CD4-positive, alpha-beta memory T cell (primary cell): ENCODE measurements at regions not wholly inside any gene's neighbourhood (a gene's known extent, or its start where the extent isn't known, plus 50 kb on each side); places are given as distances from the start of the nearest gene placed in this dataset.
"Not testable (repeated sequence)": the region's sequence is repeated elsewhere in the genome, so short reads cannot be mapped to it uniquely, and the experiment has no call there.

ENCODE experiments used
- CTCF ChIA-PET: fragments of 350-600 bp; sonication (Branson Sonifier 250); formaldehyde crosslinking; loops from one replicate; lab custom pipeline; 2021; ENCODE audit warnings: inconsistent platforms; ENCODE audit not compliant: partially characterized antibody; lab: Charles Lee
- POLR2A ChIA-PET: fragments of 350-600 bp; sonication (Branson Sonifier 250); formaldehyde crosslinking; loops from one replicate; lab custom pipeline; 2021; ENCODE audit not compliant: partially characterized antibody; lab: Charles Lee
- DNase-seq, 5 donors: peaks; one replicate each; pipeline versions ENCODE4 v3.0.0 to v3.0.0-alpha.2; 2020 to 2022; ENCODE audit warnings: mixed read lengths in 1 of 5
- H3K27ac ChIP-seq: one replicate; pipeline ENCODE4 v1.7.0; 2013; ENCODE audit warnings: low read depth, low read length
- H3K27me3 ChIP-seq: 2 replicates; pipeline ENCODE4 v1.7.0; 2013; ENCODE audit warnings: mild to moderate bottlenecking, low read length, moderate library complexity; ENCODE audit not compliant: insufficient read depth
- H3K36me3 ChIP-seq: 2 replicates; pipeline ENCODE4 v1.7.0; 2013; ENCODE audit warnings: mild to moderate bottlenecking, low read length, moderate library complexity; ENCODE audit not compliant: insufficient read depth
- H3K4me1 ChIP-seq: 2 replicates; pipeline ENCODE4 v1.7.0; 2013; ENCODE audit warnings: mild to moderate bottlenecking, low read length, moderate library complexity; ENCODE audit not compliant: insufficient read depth
- H3K4me3 ChIP-seq, 2 donors: one replicate each; pipeline ENCODE4 v1.7.0; 2013; ENCODE audit warnings: low read length in 2 of 2, mild to moderate bottlenecking in 1 of 2
- H3K9me3 ChIP-seq, 2 donors: one replicate each; pipeline ENCODE4 v1.7.0; 2013; ENCODE audit warnings: low read length in 2 of 2, control low read depth in 1 of 2; ENCODE audit not compliant: control insufficient read depth in 1 of 2
- H3K27ac Mint-ChIP-seq, 7 donors: one replicate each; pipeline ENCODE4 v1.8.0; 2020 to 2021; ENCODE audit warnings: mixed read lengths in 7 of 7, mild to moderate bottlenecking in 6 of 7, inconsistent platforms in 3 of 7, moderate library complexity in 3 of 7
- H3K27me3 Mint-ChIP-seq, 2 donors: one replicate each; pipeline ENCODE4 v1.8.0; 2020 to 2021; ENCODE audit warnings: mixed read lengths in 2 of 2
- H3K36me3 Mint-ChIP-seq, 2 donors: one replicate each; pipeline ENCODE4 v1.8.0; 2020 to 2021; ENCODE audit warnings: mixed read lengths in 2 of 2, inconsistent platforms in 1 of 2, mild to moderate bottlenecking in 1 of 2
- H3K4me1 Mint-ChIP-seq, 4 donors: one replicate each; pipeline ENCODE4 v1.8.0; 2020 to 2021; ENCODE audit warnings: mixed read lengths in 4 of 4, mild to moderate bottlenecking in 1 of 4
- H3K4me3 Mint-ChIP-seq, 8 donors: one replicate each; pipeline ENCODE4 v1.8.0; 2020 to 2021; ENCODE audit warnings: mixed read lengths in 8 of 8, mild to moderate bottlenecking in 7 of 8, moderate library complexity in 6 of 8, inconsistent platforms in 3 of 8
- H3K9me3 Mint-ChIP-seq, 8 donors: one replicate each; pipeline ENCODE4 v1.8.0; 2020 to 2021; ENCODE audit warnings: mixed read lengths in 8 of 8, mild to moderate bottlenecking in 5 of 8, inconsistent platforms in 3 of 8, moderate library complexity in 1 of 8
- intact Hi-C: fragments of 100-400 bp; cut with micrococcal nuclease; formaldehyde crosslinking; loops from one replicate; pipeline ENCODE4 v1.15.1; 2023

- no peak overlapping the region for H3K4me3 ChIP-seq
- no peak overlapping the region for H3K4me3 Mint-ChIP-seq
- H3K36me3 ChIP-seq: no peaks in the 10 kb centered on the region
- no peaks in the 10 kb centered on the region for H3K36me3 Mint-ChIP-seq
- DNase-seq: no peak
- no peaks in the 10 kb centered on the region for H3K4me1 ChIP-seq
- ChIA-PET POLR2A (no interaction called here), CTCF (no interaction called here)
- H3K27ac Mint-ChIP-seq: no peak overlapping the region
- H3K9me3 ChIP-seq: no peaks in the 10 kb centered on the region
- no peaks in the 10 kb centered on the region for H3K27me3 ChIP-seq
- H3K4me1 Mint-ChIP-seq: no peaks in the 10 kb centered on the region
- H3K9me3 Mint-ChIP-seq: peaks cover 0 to 3% (median under 1%) of the 10 kb centered on the region in 8 donors
- H3K27ac ChIP-seq: no peak overlapping the region
- intact Hi-C loops: no loop called here
- peaks cover 29% of the 10 kb centered on the region in 2 donors for H3K27me3 Mint-ChIP-seq
Observed at GRCh38 chr10:30170146-30170545, 110.8 kb upstream of the JCAD start.

GRCh38 chr10:30169342-30169741 lies 110.0 kb upstream of the JCAD start:
- H3K9me3 ChIP-seq: no peaks in the 10 kb centered on the region
- Mint-ChIP-seq H3K27ac (no peak overlapping the region), H3K4me3 (no peak overlapping the region), H3K36me3 (no peaks in the 10 kb centered on the region), H3K9me3 (peaks cover 0 to 3% (median under 1%) of the 10 kb centered on the region in 8 donors), H3K27me3 (peaks cover 28 to 35% of the 10 kb centered on the region in 2 donors), H3K4me1 (no peaks in the 10 kb centered on the region)
- no peaks in the 10 kb centered on the region for H3K4me1 ChIP-seq
- ChIA-PET CTCF (no interaction called here), POLR2A (no interaction called here)
- no peaks in the 10 kb centered on the region for H3K27me3 ChIP-seq
- intact Hi-C loops: no loop called here
- no peak overlapping the region for H3K4me3 ChIP-seq
- no peak overlapping the region for H3K27ac ChIP-seq
- no peaks in the 10 kb centered on the region for H3K36me3 ChIP-seq
- no peak for DNase-seq

- Histone ChIP-seq H3K36me3 (no peaks in the 10 kb centered on the region), H3K27ac (no peak overlapping the region), H3K4me1 (no peaks in the 10 kb centered on the region), H3K9me3 (no peaks in the 10 kb centered on the region), H3K4me3 (no peak overlapping the region), H3K27me3 (no peaks in the 10 kb centered on the region)
- H3K27ac Mint-ChIP-seq: no peak overlapping the region
- DNase-seq: no peak
- peaks cover 0 to 7% (median 5%) of the 10 kb centered on the region in 4 donors for H3K4me1 Mint-ChIP-seq
- H3K36me3 Mint-ChIP-seq: no peaks in the 10 kb centered on the region
- ChIA-PET CTCF (no interaction called here), POLR2A (no interaction called here)
- no peak overlapping the region for H3K4me3 Mint-ChIP-seq
- H3K9me3 Mint-ChIP-seq: peaks cover 0 to 3% (median under 1%) of the 10 kb centered on the region in 8 donors
- H3K27me3 Mint-ChIP-seq: peaks cover 31 to 39% of the 10 kb centered on the region in 2 donors
- intact Hi-C loops: no loop called here
Observed at GRCh38 chr10:30166929-30167328, 107.5 kb upstream of the JCAD start.

GRCh38 chr10:30163410-30163809 lies 104.0 kb upstream of the JCAD start:
- H3K36me3 Mint-ChIP-seq, H3K9me3 Mint-ChIP-seq, H3K27ac ChIP-seq, CTCF ChIA-PET, DNase-seq, H3K4me1 ChIP-seq, H3K27me3 ChIP-seq, H3K36me3 ChIP-seq, H3K27ac Mint-ChIP-seq, H3K4me1 Mint-ChIP-seq, POLR2A ChIA-PET, intact Hi-C loops, H3K4me3 ChIP-seq, H3K9me3 ChIP-seq: not testable (repeated sequence)
- peak overlapping the region; percentile 10 to 50 (median 25) for H3K4me3 Mint-ChIP-seq
- peaks cover 25 to 32% of the 10 kb centered on the region in 2 donors for H3K27me3 Mint-ChIP-seq

- H3K27ac Mint-ChIP-seq, POLR2A ChIA-PET, H3K4me1 Mint-ChIP-seq, DNase-seq, H3K4me1 ChIP-seq, H3K4me3 Mint-ChIP-seq, H3K27ac ChIP-seq, H3K9me3 ChIP-seq, H3K36me3 ChIP-seq, H3K27me3 ChIP-seq, intact Hi-C loops, CTCF ChIA-PET, H3K9me3 Mint-ChIP-seq, H3K4me3 ChIP-seq, H3K36me3 Mint-ChIP-seq: not testable (repeated sequence)
- peaks cover 22 to 31% of the 10 kb centered on the region in 2 donors for H3K27me3 Mint-ChIP-seq
Observed at GRCh38 chr10:30162796-30163195, 103.4 kb upstream of the JCAD start.

GRCh38 chr10:30160271-30160982 lies 101.0 kb upstream of the JCAD start:
- Histone ChIP-seq H3K27me3 (no peaks in the 10 kb centered on the region), H3K27ac (no peak overlapping the region)
- CTCF ChIA-PET: no interaction called here

GRCh38 chr10:30159614-30160013 lies 100.2 kb upstream of the JCAD start:
- intact Hi-C loops, DNase-seq, H3K27ac ChIP-seq, H3K4me1 Mint-ChIP-seq, H3K27me3 ChIP-seq, H3K36me3 ChIP-seq, H3K4me3 ChIP-seq, H3K27ac Mint-ChIP-seq, H3K9me3 Mint-ChIP-seq, H3K36me3 Mint-ChIP-seq, H3K9me3 ChIP-seq, H3K4me1 ChIP-seq, CTCF ChIA-PET, H3K4me3 Mint-ChIP-seq, POLR2A ChIA-PET: not testable (repeated sequence)
- peaks cover 13 to 14% of the 10 kb centered on the region in 2 donors for H3K27me3 Mint-ChIP-seq

More at GRCh38 chr10:30160271-30160982, 101.0 kb upstream of the JCAD start:
- Mint-ChIP-seq H3K9me3 (peaks cover 0 to 9% (median 2%) of the 10 kb centered on the region in 8 donors), H3K4me3 (no peak overlapping the region), H3K36me3 (no peaks in the 10 kb centered on the region), H3K4me1 (peaks cover 0 to 7% (median 5%) of the 10 kb centered on the region in 4 donors), H3K27ac (no peak overlapping the region), H3K27me3 (peaks cover 12 to 19% of the 10 kb centered on the region in 2 donors)
- Histone ChIP-seq H3K4me1 (no peaks in the 10 kb centered on the region), H3K4me3 (no peak overlapping the region), H3K36me3 (no peaks in the 10 kb centered on the region), H3K9me3 (no peaks in the 10 kb centered on the region)
- POLR2A ChIA-PET: no interaction called here
- no peak for DNase-seq
- intact Hi-C loops: no loop called here
